Uterus (tissue), 3 donors: ENCODE measurements at regions not wholly inside any gene's neighbourhood (a gene's known extent, or its start where the extent isn't known, plus 50 kb on each side); places are given as distances from the start of the nearest gene placed in this dataset.

Experiments
- DNase-seq, 2 donors: peaks; one replicate each; pipeline ENCODE4 v3.0.0-alpha.2; 2019 to 2020
- H3K27ac ChIP-seq, 2 donors: fragments of 200-600 bp; sonication (generic); 1 replicate in 1 of 2; 2 replicates in 1 of 2; pipeline ENCODE4 v1.5.1; 2016 to 2018
- H3K27me3 ChIP-seq, 2 donors: fragments of 200-600 bp; sonication (generic); one replicate each; pipeline ENCODE4 v1.5.1; 2018 to 2019; ENCODE audit warnings: control low read depth in 1 of 2
- H3K36me3 ChIP-seq, 2 donors: fragments of 200-600 bp; sonication (generic); one replicate each; pipeline ENCODE4 v1.5.1; 2019; ENCODE audit warnings: control low read depth in 1 of 2
- H3K4me1 ChIP-seq, 2 donors: fragments of 200-600 bp; sonication (generic); one replicate each; pipeline ENCODE4 v1.5.1; 2018 to 2019; ENCODE audit warnings: control low read depth in 1 of 2
- H3K4me3 ChIP-seq, 2 donors: fragments of 200-600 bp; sonication (generic); 1 replicate in 1 of 2; 2 replicates in 1 of 2; pipeline ENCODE4 v1.5.1; 2018 to 2019; ENCODE audit warnings: mild to moderate bottlenecking in 1 of 2
- H3K9me3 ChIP-seq, 2 donors: fragments of 200-600 bp; sonication (generic); one replicate each; pipeline ENCODE4 v1.5.1; 2019; ENCODE audit warnings: control low read depth in 1 of 2
- CTCF ChIP-seq, 4 experiments: fragments of 200-600 bp in 2 of 4; fragments of 450-650 bp in 2 of 4; sonication (generic) in 2 of 4; IDR thresholded peaks; one replicate each; pipeline ENCODE4 v1.5.1; 2016 to 2019; ENCODE audit warnings: antibody characterized with exemption in 4 of 4, mild to moderate bottlenecking in 2 of 4, moderate library complexity in 1 of 4
- POLR2A ChIP-seq, 2 donors: fragments of 450-650 bp; IDR thresholded peaks; one replicate each; pipeline ENCODE4 v1.6.1; 2016; ENCODE audit warnings: antibody characterized with exemption in 2 of 2, mild to moderate bottlenecking in 1 of 2, moderate library complexity in 1 of 2
- intact Hi-C: fragments of 100-400 bp; cut with DNase I; formaldehyde crosslinking; loops from one replicate; pipeline ENCODE4 v1.15.1; 2023; ENCODE audit warnings: low total_unique reads
- donor health status: DM: yes; HTN: yes; CAD: no.

DNA sequence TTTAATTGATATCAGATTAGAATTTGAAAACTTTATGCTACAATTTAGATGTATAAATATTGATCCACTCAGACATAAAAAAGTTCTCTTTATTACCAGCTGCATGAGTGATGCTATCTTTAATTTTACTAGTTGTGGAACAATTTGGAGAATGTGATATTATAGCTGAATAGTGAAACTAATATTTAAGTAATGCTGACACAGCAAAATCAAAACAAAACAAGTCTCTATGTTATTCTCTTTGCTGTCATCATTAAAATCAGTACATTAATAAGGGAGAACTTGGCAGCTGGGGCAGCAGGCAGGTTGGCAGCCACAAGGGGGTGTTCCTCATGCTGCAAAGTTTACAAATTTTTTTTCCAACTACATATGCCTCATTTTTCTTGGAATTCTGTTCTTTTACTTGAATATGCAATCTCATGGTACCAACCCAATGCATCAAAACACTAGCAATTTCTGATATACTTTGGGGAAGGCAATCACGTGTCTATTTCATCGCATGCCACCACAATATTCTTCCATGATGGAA lies 585.3 kb downstream of the FGF9 start:
- no peak overlapping the region for H3K27ac ChIP-seq
- no peaks in the 10 kb centered on the region for H3K9me3 ChIP-seq
- TF ChIP-seq CTCF (IDR thresholded peaks at IDR 0.05), result peak in 1 of 4 experiments; percentile 5
- TF ChIP-seq POLR2A (IDR thresholded peaks at IDR 0.05), result no peak
- DNase-seq, result no peak
- intact Hi-C loops, result no loop called here
- H3K36me3 ChIP-seq, result no peaks in the 10 kb centered on the region
- H3K27me3 ChIP-seq, result no peaks in the 10 kb centered on the region
- no peak overlapping the region for H3K4me3 ChIP-seq
- no peaks in the 10 kb centered on the region for H3K4me1 ChIP-seq

GRCh38 chr13:22262001-22262885 lies 591.4 kb downstream of the FGF9 start:
- no peak for TF ChIP-seq CTCF (IDR thresholded peaks at IDR 0.05)
- no peak for TF ChIP-seq POLR2A (IDR thresholded peaks at IDR 0.05)
- Histone ChIP-seq H3K36me3 (no peaks in the 10 kb centered on the region), H3K27ac (no peak overlapping the region), H3K4me1 (no peaks in the 10 kb centered on the region), H3K4me3 (no peak overlapping the region), H3K9me3 (no peaks in the 10 kb centered on the region), H3K27me3 (no peaks in the 10 kb centered on the region)
- intact Hi-C loops, result no loop called here
- DNase-seq, result no peak

DNA sequence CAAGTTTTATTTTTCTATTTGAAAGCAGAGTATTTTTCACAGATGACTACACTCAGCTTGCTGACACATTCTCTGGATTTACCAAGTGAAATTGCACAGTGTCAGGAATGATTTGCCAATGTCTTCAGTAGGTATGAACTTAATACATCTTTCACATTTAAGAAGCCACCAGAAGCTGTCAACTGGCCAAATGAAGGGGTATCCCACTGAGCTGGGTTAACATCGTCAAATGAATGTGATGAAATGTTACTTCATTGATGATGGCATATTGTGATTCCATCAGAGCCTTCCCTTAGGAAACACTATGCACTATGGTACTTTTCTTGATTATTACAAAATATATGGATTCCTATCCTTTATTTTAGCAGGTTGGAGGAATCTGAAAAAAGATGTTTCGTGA lies 592.3 kb downstream of the FGF9 start:
- Histone ChIP-seq H3K4me1 (no peaks in the 10 kb centered on the region), H3K27ac (no peak overlapping the region), H3K4me3 (no peak overlapping the region), H3K27me3 (no peaks in the 10 kb centered on the region), H3K36me3 (no peaks in the 10 kb centered on the region), H3K9me3 (no peaks in the 10 kb centered on the region)
- intact Hi-C loops, result no loop called here
- no peak for TF ChIP-seq POLR2A (IDR thresholded peaks at IDR 0.05)
- no peak for TF ChIP-seq CTCF (IDR thresholded peaks at IDR 0.05)
- no peak for DNase-seq

DNA sequence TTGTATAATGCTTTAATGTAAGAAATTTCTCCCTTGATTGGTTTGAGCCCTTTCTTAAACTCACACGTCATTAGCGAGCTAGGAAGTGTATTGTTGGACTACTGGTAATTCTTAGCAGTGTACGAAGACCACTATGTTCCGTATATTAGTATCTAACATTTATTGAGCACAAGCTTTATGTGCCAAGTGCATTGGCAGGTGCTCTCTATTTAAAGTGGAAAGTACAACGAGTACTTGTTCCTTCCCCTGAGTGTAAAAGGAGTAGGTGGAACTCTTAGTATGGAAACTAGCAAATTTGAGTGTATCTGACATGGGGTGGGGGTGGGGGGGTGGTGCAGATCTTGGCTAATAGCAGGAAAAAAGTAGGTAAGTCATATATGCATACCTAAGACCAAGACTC lies 594.7 kb downstream of the FGF9 start:
- Histone ChIP-seq H3K4me3 (no peak overlapping the region), H3K36me3 (no peaks in the 10 kb centered on the region), H3K4me1 (no peaks in the 10 kb centered on the region), H3K27me3 (no peaks in the 10 kb centered on the region), H3K27ac (no peak overlapping the region), H3K9me3 (no peaks in the 10 kb centered on the region)
- TF ChIP-seq CTCF (IDR thresholded peaks at IDR 0.05), result no peak
- TF ChIP-seq POLR2A (IDR thresholded peaks at IDR 0.05), result no peak
- no peak for DNase-seq
- intact Hi-C loops, result no loop called here

GRCh38 chr13:22270881-22271280 lies 600.0 kb downstream of the FGF9 start:
- intact Hi-C loops, result no loop called here
- TF ChIP-seq CTCF (IDR thresholded peaks at IDR 0.05) (no peak), POLR2A (IDR thresholded peaks at IDR 0.05) (no peak)
- H3K27ac ChIP-seq, result no peak overlapping the region

More at GRCh38 chr13:22270881-22271280, 600.0 kb downstream of the FGF9 start:
- Histone ChIP-seq H3K9me3 (no peaks in the 10 kb centered on the region), H3K36me3 (no peaks in the 10 kb centered on the region), H3K27me3 (no peaks in the 10 kb centered on the region), H3K4me1 (no peaks in the 10 kb centered on the region), H3K4me3 (no peak overlapping the region)
- DNase-seq, result no peak
